Left lung (tissue), 4 donors: ENCODE measurements at regions not wholly inside any gene's neighbourhood (a gene's known extent, or its start where the extent isn't known, plus 50 kb on each side); places are given as distances from the start of the nearest gene placed in this dataset.

ENCODE experiments used
- ATAC-seq: fragments of 200-7000 bp; cut with Tn5 transposase; one replicate; pipeline ENCODE4 v1.9.1; 2020; ENCODE audit warnings: moderate library complexity
- DNase-seq, 4 donors: peaks; one replicate each; pipeline ENCODE4 v3.0.0-alpha.2; 2013 to 2020
- H3K27ac ChIP-seq, 2 donors: fragments of 200-600 bp; sonication (generic) in 1 of 2; one replicate each; pipeline versions ENCODE4 v1.5.0 to v1.8.0; 2020 to 2021
- H3K27me3 ChIP-seq, 2 donors: fragments of 200-600 bp; sonication (generic) in 1 of 2; one replicate each; pipeline versions ENCODE4 v1.5.0 to v1.8.0; 2020 to 2021
- H3K36me3 ChIP-seq, 2 donors: fragments of 200-600 bp; sonication (generic) in 1 of 2; one replicate each; pipeline versions ENCODE4 v1.5.0 to v1.8.0; 2020 to 2021
- H3K4me1 ChIP-seq, 2 donors: fragments of 200-600 bp; one replicate each; pipeline ENCODE4 v1.8.0; 2021
- H3K4me3 ChIP-seq, 2 donors: fragments of 200-600 bp; sonication (generic) in 1 of 2; one replicate each; pipeline versions ENCODE4 v1.5.0 to v1.8.0; 2020 to 2021; ENCODE audit warnings: mild to moderate bottlenecking in 1 of 2
- H3K9me3 ChIP-seq, 2 donors: fragments of 200-600 bp; sonication (generic) in 1 of 2; one replicate each; pipeline versions ENCODE4 v1.5.0 to v1.8.0; 2020 to 2021
- intact Hi-C, 2 donors: fragments of 100-400 bp; cut with DNase I; formaldehyde crosslinking; loops; one replicate each; pipeline versions ENCODE4 v1.11.2 to v1.14.2; 2022
- TF ChIP-seq, protein P1 (sequence below), 2 donors: fragments of 200-600 bp; sonication (generic) in 1 of 2; IDR thresholded peaks; one replicate each; pipeline versions ENCODE4 v1.5.0 to v1.8.0; 2021; ENCODE audit warnings: antibody characterized with exemption in 2 of 2
- donor health status: DM: no; HTN: yes; CAD: no.
- donor health status: DM: no; HTN: no; CAD: no.

GRCh38 chr2:240231838-240232244 lies 91.4 kb upstream of the OTOS start:
- H3K27ac ChIP-seq, result no peak overlapping the region
- H3K9me3 ChIP-seq, result peaks cover 0 to 9% of the 10 kb centered on the region in 2 donors
- peaks cover 0 to 15% of the 10 kb centered on the region in 2 donors for H3K27me3 ChIP-seq
- peaks cover 0 to 4% of the 10 kb centered on the region in 2 donors for H3K4me1 ChIP-seq
- ATAC-seq, result no peak
- intact Hi-C loops, result loop anchor here in 1 of 2 donors (5.0 kb wide), 1 partner anchor 205 kb away; the partner anchor contains the start of gene GPC1
- peak in 1 of 4 donors; percentile 30 for DNase-seq
- TF ChIP-seq, protein P1, sequence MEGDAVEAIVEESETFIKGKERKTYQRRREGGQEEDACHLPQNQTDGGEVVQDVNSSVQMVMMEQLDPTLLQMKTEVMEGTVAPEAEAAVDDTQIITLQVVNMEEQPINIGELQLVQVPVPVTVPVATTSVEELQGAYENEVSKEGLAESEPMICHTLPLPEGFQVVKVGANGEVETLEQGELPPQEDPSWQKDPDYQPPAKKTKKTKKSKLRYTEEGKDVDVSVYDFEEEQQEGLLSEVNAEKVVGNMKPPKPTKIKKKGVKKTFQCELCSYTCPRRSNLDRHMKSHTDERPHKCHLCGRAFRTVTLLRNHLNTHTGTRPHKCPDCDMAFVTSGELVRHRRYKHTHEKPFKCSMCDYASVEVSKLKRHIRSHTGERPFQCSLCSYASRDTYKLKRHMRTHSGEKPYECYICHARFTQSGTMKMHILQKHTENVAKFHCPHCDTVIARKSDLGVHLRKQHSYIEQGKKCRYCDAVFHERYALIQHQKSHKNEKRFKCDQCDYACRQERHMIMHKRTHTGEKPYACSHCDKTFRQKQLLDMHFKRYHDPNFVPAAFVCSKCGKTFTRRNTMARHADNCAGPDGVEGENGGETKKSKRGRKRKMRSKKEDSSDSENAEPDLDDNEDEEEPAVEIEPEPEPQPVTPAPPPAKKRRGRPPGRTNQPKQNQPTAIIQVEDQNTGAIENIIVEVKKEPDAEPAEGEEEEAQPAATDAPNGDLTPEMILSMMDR (IDR thresholded peaks at IDR 0.05), result no peak
- H3K4me3 ChIP-seq, result no peak overlapping the region
- no peaks in the 10 kb centered on the region for H3K36me3 ChIP-seq

DNA sequence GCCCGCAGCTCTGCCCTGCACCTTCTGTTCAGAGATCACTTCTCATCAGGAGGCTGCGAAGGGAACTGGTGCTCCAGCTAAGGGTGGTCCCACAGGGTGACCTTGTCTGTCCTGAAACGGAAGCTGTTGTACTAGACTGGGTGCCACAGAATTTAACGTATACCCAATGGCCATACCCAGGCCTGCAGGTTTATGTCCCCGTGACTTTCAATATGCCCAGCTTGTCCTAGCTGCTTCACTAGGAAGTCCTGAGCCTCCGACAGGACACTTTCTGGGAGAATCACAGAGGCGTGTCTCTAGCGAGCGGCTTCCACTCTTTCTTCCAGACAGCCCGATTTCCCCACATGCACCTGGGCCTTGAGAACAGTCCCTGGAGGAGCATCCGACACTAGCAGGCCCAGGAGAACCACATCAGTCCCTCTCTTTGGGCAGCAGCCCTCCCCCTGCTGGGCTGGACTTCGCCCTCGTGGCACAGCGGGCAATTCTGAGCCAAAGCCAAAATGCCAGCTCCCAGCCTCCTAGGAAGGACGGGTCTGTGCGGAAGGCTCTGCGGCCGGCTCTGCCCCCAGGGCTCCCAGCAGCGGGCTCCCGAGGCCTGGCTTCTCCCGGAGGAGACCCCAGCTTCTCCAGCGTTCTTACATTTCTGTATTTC lies 91.9 kb upstream of the OTOS start:
- H3K9me3 ChIP-seq, result peaks cover 0 to 9% of the 10 kb centered on the region in 2 donors
- no peaks in the 10 kb centered on the region for H3K36me3 ChIP-seq
- no peak for ATAC-seq
- H3K4me3 ChIP-seq, result no peak overlapping the region
- H3K4me1 ChIP-seq, result peaks cover 0 to 4% of the 10 kb centered on the region in 2 donors
- H3K27me3 ChIP-seq, result peaks cover 0 to 12% of the 10 kb centered on the region in 2 donors
- intact Hi-C loops, result loop anchor here in 1 of 2 donors (5.0 kb wide), 1 partner anchor 205 kb away; the partner anchor contains the start of gene GPC1
- DNase-seq, result peak in 1 of 4 donors; percentile 21
- TF ChIP-seq, protein P1 (IDR thresholded peaks at IDR 0.05), result no peak
- no peak overlapping the region for H3K27ac ChIP-seq

DNA sequence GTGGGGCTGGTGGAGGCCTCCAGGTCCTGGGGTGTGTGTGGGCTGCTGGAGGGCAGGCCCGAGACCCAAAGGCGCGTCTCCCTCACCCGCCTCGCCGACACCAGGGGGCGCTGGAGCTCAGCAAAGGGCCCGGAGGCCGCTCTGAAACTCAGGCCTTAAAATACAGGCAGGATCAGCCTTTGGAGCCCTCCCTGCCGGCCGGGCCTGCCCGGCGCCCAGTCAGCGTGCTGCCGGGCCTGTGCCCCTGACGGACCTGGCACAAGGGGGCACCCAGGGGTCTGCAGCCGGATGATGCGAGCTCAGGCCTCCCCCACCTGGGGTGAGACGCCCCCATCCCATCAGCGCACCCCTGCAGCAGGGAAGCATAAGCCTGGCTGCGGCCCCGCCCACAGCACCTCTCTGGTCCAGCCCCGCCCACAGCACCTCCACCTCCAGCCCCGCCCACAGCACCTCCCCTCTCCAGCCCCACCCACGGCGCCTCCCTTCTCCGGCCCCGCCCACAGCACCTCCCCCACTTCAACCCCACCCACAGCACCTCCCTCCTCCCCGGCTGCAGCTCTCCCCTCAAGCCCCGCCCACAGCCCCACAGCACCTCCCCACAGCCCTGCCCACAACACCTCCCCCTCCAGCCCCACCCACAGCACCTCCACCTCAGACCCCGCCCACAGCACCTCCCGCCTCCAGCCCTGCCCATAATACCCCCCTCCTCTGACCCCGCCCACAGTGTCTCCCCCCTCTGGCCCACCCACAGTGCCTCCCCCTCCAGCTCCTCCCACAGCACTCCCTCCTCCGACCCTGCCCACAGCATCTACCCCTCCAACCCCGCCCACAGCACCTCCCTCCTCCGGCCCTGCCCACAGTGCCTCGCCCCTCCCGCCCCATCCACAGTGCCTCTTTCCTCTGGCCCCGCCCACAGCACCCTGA lies 92.8 kb upstream of the OTOS start:
- no peak overlapping the region for H3K27ac ChIP-seq
- H3K36me3 ChIP-seq, result no peaks in the 10 kb centered on the region
- peak; percentile 68 to 93 (median 86) for DNase-seq
- peaks cover 0 to 9% of the 10 kb centered on the region in 2 donors for H3K9me3 ChIP-seq
- H3K27me3 ChIP-seq, result peaks cover 0 to 12% of the 10 kb centered on the region in 2 donors
- peaks cover 0 to 4% of the 10 kb centered on the region in 2 donors for H3K4me1 ChIP-seq
- peak; percentile 89 for ATAC-seq
- intact Hi-C loops, result loop anchor here in 1 of 2 donors (5.0 kb wide), 1 partner anchor 204 kb away; the partner anchor contains the start of gene GPC1
- peak overlapping the region in 1 of 2 donors; percentile 25 for H3K4me3 ChIP-seq
- TF ChIP-seq, protein P1 (IDR thresholded peaks at IDR 0.05), result peak; percentile 81 to 83

DNA sequence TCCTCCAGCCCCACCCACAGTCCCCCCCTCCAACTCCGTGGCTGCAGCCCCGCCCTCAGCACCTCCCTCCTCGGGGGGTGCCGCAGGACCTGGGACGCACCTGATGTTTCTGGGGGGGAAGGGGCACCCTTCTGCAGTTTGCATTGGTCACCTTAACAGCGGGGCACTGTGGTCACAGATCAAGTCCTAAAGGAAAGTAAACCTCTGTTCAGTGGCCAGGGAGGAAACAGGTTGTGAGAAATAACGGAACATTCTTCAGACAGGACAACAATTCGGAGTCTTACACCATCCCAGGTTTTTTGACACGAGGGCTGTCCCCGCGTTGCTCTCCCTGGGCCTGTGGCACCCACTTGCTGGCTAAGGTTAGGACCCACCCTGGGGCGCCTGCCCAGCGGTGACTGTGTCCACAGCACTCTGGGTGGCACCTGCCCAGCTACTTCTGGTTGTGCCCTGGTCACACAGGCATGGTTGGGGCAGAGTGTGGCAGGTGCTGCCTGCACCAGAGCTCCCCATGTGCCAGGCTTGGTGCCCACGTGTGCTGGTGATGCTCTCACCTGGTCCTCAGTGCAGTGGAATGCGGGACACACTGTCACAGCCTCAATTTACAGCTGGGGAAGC lies 93.5 kb upstream of the OTOS start:
- peaks cover 0 to 6% of the 10 kb centered on the region in 2 donors for H3K9me3 ChIP-seq
- intact Hi-C loops, result loop anchor here in 1 of 2 donors (5.0 kb wide), 1 partner anchor 203 kb away; the partner anchor contains the start of gene GPC1
- H3K4me1 ChIP-seq, result peaks cover 0 to 4% of the 10 kb centered on the region in 2 donors
- H3K27ac ChIP-seq, result no peak overlapping the region
- H3K4me3 ChIP-seq, result no peak overlapping the region
- DNase-seq (peak in 2 of 4 donors; percentile 31 to 75), ATAC-seq (no peak)
- peaks cover 0 to 12% of the 10 kb centered on the region in 2 donors for H3K27me3 ChIP-seq
- TF ChIP-seq, protein P1 (IDR thresholded peaks at IDR 0.05), result no peak
- H3K36me3 ChIP-seq, result no peaks in the 10 kb centered on the region
